GM12891 (cell line): ENCODE measurements at regions not wholly inside any gene's neighbourhood (a gene's known extent, or its start where the extent isn't known, plus 50 kb on each side); places are given as distances from the start of the nearest gene placed in this dataset.

ENCODE experiments used
- PAX5 ChIP-seq: IDR thresholded peaks from 2 replicates; pipeline ENCODE4 v1.6.1; 2011; ENCODE audit warnings: low read length, moderate library complexity, mild to moderate bottlenecking; ENCODE audit not compliant: insufficient read depth, severe bottlenecking
- POLR2A ChIP-seq: IDR thresholded peaks from 2 replicates; pipeline ENCODE4 v1.6.1; 2011; ENCODE audit warnings: low read depth, low read length, control low read depth
- POLR2AphosphoS5 ChIP-seq: IDR thresholded peaks from 2 replicates; pipeline ENCODE4 v1.6.1; 2011; ENCODE audit warnings: low read depth, low read length, control low read depth
- POU2F2 ChIP-seq: IDR thresholded peaks from 2 replicates; pipeline ENCODE4 v1.6.1; 2011; ENCODE audit warnings: low read depth, mild to moderate bottlenecking, control low read depth, low read length, moderate library complexity
- SPI1 ChIP-seq: IDR thresholded peaks from 2 replicates; pipeline ENCODE4 v1.6.1; 2011; ENCODE audit warnings: low read depth, low read length, control low read depth
- TAF1 ChIP-seq: IDR thresholded peaks from 2 replicates; pipeline ENCODE4 v1.6.1; 2011; ENCODE audit warnings: low read depth, low read length, control low read depth

- no peak for TF ChIP-seq POLR2AphosphoS5
- no peak for TF ChIP-seq TAF1
- TF ChIP-seq POLR2A: no peak
- TF ChIP-seq PAX5: no peak
- TF ChIP-seq SPI1: no peak
- no peak for TF ChIP-seq POU2F2
Observed at GRCh38 chr5:8134609-8135008, 265.7 kb downstream of the MTRR start.
